Gastroesophageal sphincter (tissue), 4 donors: ENCODE measurements at regions not wholly inside any gene's neighbourhood (a gene's known extent, or its start where the extent isn't known, plus 50 kb on each side); places are given as distances from the start of the nearest gene placed in this dataset.

ENCODE experiments used
- ATAC-seq: fragments of 150-250 bp; one replicate; pipeline ENCODE4 v1.9.1; 2016; ENCODE audit warnings: mild to moderate bottlenecking, moderate library complexity
- H3K27ac ChIP-seq, 4 donors: fragments of 200-600 bp; sonication (generic) in 3 of 4; 1 replicate in 3 of 4; 2 replicates in 1 of 4; pipeline ENCODE4 v1.5.1; 2016 to 2019
- H3K27me3 ChIP-seq: fragments of 200-600 bp; sonication (generic); one replicate; pipeline ENCODE4 v1.5.1; 2019
- H3K36me3 ChIP-seq, 2 donors: fragments of 200-600 bp; sonication (generic); one replicate each; pipeline ENCODE4 v1.5.1; 2019; ENCODE audit warnings: control low read depth in 1 of 2
- H3K4me1 ChIP-seq, 3 donors: fragments of 200-600 bp; sonication (generic); 1 replicate in 2 of 3; 2 replicates in 1 of 3; pipeline ENCODE4 v1.5.1; 2016 to 2019; ENCODE audit warnings: control low read depth in 2 of 3
- H3K4me3 ChIP-seq, 2 donors: fragments of 200-600 bp; sonication (generic); one replicate each; pipeline ENCODE4 v1.5.1; 2019; ENCODE audit warnings: mild to moderate bottlenecking in 1 of 2, moderate library complexity in 1 of 2
- H3K9me3 ChIP-seq, 3 donors: fragments of 200-600 bp; sonication (generic); one replicate each; pipeline ENCODE4 v1.5.1; 2017 to 2019; ENCODE audit warnings: control low read depth in 2 of 3
- EP300 ChIP-seq: sonication (generic); formaldehyde crosslinking; IDR thresholded peaks from one replicate; pipeline ENCODE4 v1.6.1; 2017; ENCODE audit warnings: antibody characterized with exemption, mild to moderate bottlenecking
- POLR2A ChIP-seq, 2 donors: fragments of 450-650 bp; IDR thresholded peaks; one replicate each; pipeline ENCODE4 v1.6.1; 2017; ENCODE audit warnings: antibody characterized with exemption in 2 of 2, mild to moderate bottlenecking in 2 of 2, moderate library complexity in 1 of 2
- POLR2AphosphoS5 ChIP-seq: sonication (generic); formaldehyde crosslinking; IDR thresholded peaks from one replicate; pipeline ENCODE4 v1.6.1; 2017; ENCODE audit warnings: antibody characterized with exemption
- WGBS, 2 donors: methylation state at CpG; one replicate each; pipeline ENCODE4 v1.1.5; 2018; ENCODE audit warnings: low coverage in 1 of 2; 5-methylcytosine and 5-hydroxymethylcytosine counted together
- TF ChIP-seq, protein P1 (sequence below), 4 experiments: fragments of 200-600 bp in 2 of 4; fragments of 450-650 bp in 2 of 4; sonication (generic) in 1 of 4; IDR thresholded peaks; one replicate each; pipeline ENCODE4 v1.5.1; 2017 to 2019; ENCODE audit warnings: antibody characterized with exemption in 4 of 4, mild to moderate bottlenecking in 2 of 4, moderate library complexity in 2 of 4

GRCh38 chr17:62876063-62876462, 67.9 kb upstream of the MARCHF10 start:
- Histone ChIP-seq H3K9me3 (no peaks in the 10 kb centered on the region), H3K27me3 (no peaks in the 10 kb centered on the region), H3K4me1 (peaks cover 0 to 7% (median 0%) of the 10 kb centered on the region in 3 donors), H3K27ac (no peak overlapping the region), H3K36me3 (no peaks in the 10 kb centered on the region), H3K4me3 (no peak overlapping the region)
- no peak for ATAC-seq
- WGBS, 2 donors = 67 to 85% methylated on average over 2 of the region's 2 CpGs
- TF ChIP-seq POLR2AphosphoS5 (no peak), EP300 (no peak), POLR2A (IDR thresholded peaks at IDR 0.05) (no peak)
- TF ChIP-seq, protein P1, sequence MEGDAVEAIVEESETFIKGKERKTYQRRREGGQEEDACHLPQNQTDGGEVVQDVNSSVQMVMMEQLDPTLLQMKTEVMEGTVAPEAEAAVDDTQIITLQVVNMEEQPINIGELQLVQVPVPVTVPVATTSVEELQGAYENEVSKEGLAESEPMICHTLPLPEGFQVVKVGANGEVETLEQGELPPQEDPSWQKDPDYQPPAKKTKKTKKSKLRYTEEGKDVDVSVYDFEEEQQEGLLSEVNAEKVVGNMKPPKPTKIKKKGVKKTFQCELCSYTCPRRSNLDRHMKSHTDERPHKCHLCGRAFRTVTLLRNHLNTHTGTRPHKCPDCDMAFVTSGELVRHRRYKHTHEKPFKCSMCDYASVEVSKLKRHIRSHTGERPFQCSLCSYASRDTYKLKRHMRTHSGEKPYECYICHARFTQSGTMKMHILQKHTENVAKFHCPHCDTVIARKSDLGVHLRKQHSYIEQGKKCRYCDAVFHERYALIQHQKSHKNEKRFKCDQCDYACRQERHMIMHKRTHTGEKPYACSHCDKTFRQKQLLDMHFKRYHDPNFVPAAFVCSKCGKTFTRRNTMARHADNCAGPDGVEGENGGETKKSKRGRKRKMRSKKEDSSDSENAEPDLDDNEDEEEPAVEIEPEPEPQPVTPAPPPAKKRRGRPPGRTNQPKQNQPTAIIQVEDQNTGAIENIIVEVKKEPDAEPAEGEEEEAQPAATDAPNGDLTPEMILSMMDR (IDR thresholded peaks at IDR 0.05) = no peak

GRCh38 chr17:62875296-62875695, 67.2 kb upstream of the MARCHF10 start:
- Histone ChIP-seq H3K27ac (no peak overlapping the region), H3K9me3 (no peaks in the 10 kb centered on the region), H3K27me3 (no peaks in the 10 kb centered on the region), H3K36me3 (no peaks in the 10 kb centered on the region), H3K4me1 (peaks cover 0 to 12% (median 0%) of the 10 kb centered on the region in 3 donors), H3K4me3 (no peak overlapping the region)
- WGBS, 2 donors = 86 to 100% methylated on average over 3 of the region's 4 CpGs
- TF ChIP-seq EP300 (no peak), POLR2AphosphoS5 (no peak)
- ATAC-seq = no peak

DNA sequence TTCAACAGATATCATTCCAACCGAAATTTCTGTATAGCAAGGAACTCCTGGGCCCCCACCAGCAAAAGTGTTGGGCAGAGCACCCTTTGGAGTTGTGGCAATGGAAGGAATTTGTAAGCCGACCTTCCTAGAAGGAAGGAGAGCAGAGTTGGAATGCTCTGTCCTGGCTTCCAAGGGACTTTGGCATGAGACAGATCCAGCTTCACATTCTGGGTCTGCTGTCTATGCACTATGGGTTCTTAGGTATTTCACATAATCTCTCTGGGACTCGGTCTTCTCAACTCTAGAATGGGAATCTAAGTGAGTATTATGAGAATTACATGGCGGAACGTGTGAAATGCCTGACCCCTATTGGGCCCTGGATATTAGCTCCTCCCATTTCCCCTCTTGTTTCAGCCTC, 63.2 kb upstream of the MARCHF10 start:
- Histone ChIP-seq H3K27me3 (peaks cover 7% of the 10 kb centered on the region), H3K9me3 (no peaks in the 10 kb centered on the region), H3K4me3 (no peak overlapping the region), H3K4me1 (peaks cover 0 to 9% (median 0%) of the 10 kb centered on the region in 3 donors), H3K27ac (no peak overlapping the region), H3K36me3 (no peaks in the 10 kb centered on the region)
- TF ChIP-seq, protein P1 (IDR thresholded peaks at IDR 0.05) = no peak
- no peak for TF ChIP-seq POLR2AphosphoS5
- no peak for TF ChIP-seq POLR2A (IDR thresholded peaks at IDR 0.05)
- no peak for TF ChIP-seq EP300
- no peak for ATAC-seq
- 73 to 86% methylated on average over 4 to 5 of the region's 5 CpGs for WGBS, 2 donors

DNA sequence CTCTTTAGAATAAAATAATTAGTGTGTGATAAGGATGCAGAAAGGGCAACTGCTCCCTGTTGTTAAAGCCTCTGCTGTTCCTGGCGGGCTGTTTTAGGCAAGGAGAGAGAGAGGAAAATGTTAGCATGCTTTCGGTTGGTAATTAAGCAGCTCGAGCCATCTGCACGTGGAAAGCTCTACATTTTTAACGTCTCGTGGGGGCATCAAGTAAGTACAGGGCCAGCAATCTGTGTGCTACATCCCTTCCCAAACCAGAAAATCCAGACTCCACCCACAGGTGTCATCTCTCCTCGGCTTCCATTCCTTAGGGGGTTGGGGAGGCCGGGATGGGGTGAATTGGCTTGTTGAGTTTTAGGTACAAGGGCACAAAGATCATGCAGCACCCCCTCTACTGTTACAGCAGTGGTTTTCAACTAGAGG, 62.4 kb upstream of the MARCHF10 start:
- whole genome bisulfite sequencing, 2 donors = 20 to 39% methylated on average over 5 to 8 of the region's 8 CpGs
- H3K36me3 ChIP-seq = no peaks in the 10 kb centered on the region
- ATAC-seq = no peak
- no peaks in the 10 kb centered on the region for H3K9me3 ChIP-seq
- H3K4me1 ChIP-seq = peaks cover 0 to 8% (median 0%) of the 10 kb centered on the region in 3 donors
- TF ChIP-seq, protein P1 (IDR thresholded peaks at IDR 0.05) = no peak
- TF ChIP-seq EP300 = no peak
- no peak for TF ChIP-seq POLR2AphosphoS5
- no peak for TF ChIP-seq POLR2A (IDR thresholded peaks at IDR 0.05)
- H3K27me3 ChIP-seq = peaks cover 7% of the 10 kb centered on the region
- H3K27ac ChIP-seq = no peak overlapping the region
- H3K4me3 ChIP-seq = no peak overlapping the region

DNA sequence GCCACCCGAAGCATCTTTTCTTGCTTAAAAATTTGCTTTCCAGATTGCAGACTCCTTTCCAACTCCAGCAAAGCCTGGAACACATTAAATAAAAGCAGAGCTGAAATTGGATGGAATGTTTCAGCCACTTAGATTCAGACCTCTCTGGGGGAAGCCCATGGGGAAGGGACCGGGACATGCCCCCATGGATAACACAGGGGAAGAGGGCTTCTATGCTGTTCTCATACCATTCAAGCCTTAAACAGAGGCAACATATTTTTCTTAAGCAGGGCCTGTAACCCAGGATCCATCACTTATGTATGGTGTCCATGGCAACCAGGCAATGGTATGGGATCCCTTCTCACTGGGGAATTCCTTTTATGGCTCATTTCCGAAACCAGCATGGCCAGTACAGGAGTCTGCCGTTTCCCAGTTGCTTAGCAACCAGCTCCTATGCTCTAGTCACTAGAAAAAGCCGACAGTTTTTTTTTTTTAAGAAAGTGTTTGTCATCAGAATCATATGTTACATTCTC, 62.0 kb upstream of the MARCHF10 start:
- 43 to 48% methylated on average over 5 of the region's 5 CpGs for WGBS, 2 donors
- H3K4me1 ChIP-seq = peaks cover 0 to 8% (median 0%) of the 10 kb centered on the region in 3 donors
- no peak overlapping the region for H3K27ac ChIP-seq
- TF ChIP-seq, protein P1 (IDR thresholded peaks at IDR 0.05) = no peak
- TF ChIP-seq EP300 = no peak
- TF ChIP-seq POLR2AphosphoS5 = no peak
- TF ChIP-seq POLR2A (IDR thresholded peaks at IDR 0.05) = no peak
- no peak overlapping the region for H3K4me3 ChIP-seq
- no peaks in the 10 kb centered on the region for H3K36me3 ChIP-seq
- H3K27me3 ChIP-seq = peaks cover 7% of the 10 kb centered on the region
- no peaks in the 10 kb centered on the region for H3K9me3 ChIP-seq
- no peak for ATAC-seq
